Activated B cell treated with CpG ODN at 0.5 μM for 24 hours (primary cell): ENCODE measurements at regions not wholly inside any gene's neighbourhood (a gene's known extent, or its start where the extent isn't known, plus 50 kb on each side); places are given as distances from the start of the nearest gene placed in this dataset.

Experiments
- ATAC-seq: fragments of 200-7000 bp; cut with Tn5 transposase; one replicate; pipeline ENCODE4 v1.10.0; 2021; ENCODE audit warnings: low read depth, mild to moderate bottlenecking, moderate library complexity
- CTCF ChIA-PET: fragments of 350-600 bp; sonication (Branson Sonifier 250); formaldehyde crosslinking; loops from one replicate; lab custom pipeline; 2021; ENCODE audit warnings: antibody characterized with exemption; lab: Charles Lee
- POLR2A ChIA-PET: fragments of 350-600 bp; sonication (Branson Sonifier 250); formaldehyde crosslinking; loops from one replicate; lab custom pipeline; 2021; ENCODE audit warnings: antibody characterized with exemption; lab: Charles Lee
- DNase-seq: peaks from one replicate; pipeline ENCODE4 v3.0.0; 2022
- H3K27ac Mint-ChIP-seq: one replicate; pipeline ENCODE4 v1.8.0; 2020; ENCODE audit warnings: mixed read lengths
- H3K27me3 Mint-ChIP-seq: one replicate; pipeline ENCODE4 v1.8.0; 2021; ENCODE audit warnings: mixed read lengths
- H3K36me3 Mint-ChIP-seq: one replicate; pipeline ENCODE4 v1.8.0; 2021; ENCODE audit warnings: low read depth, mixed read lengths
- H3K4me1 Mint-ChIP-seq: one replicate; pipeline ENCODE4 v1.8.0; 2021; ENCODE audit warnings: mixed read lengths
- H3K4me3 Mint-ChIP-seq: one replicate; pipeline ENCODE4 v1.8.0; 2020; ENCODE audit warnings: mild to moderate bottlenecking, mixed read lengths
- H3K9me3 Mint-ChIP-seq: one replicate; pipeline ENCODE4 v1.8.0; 2020; ENCODE audit warnings: mixed read lengths
- intact Hi-C: fragments of 100-400 bp; cut with micrococcal nuclease; formaldehyde crosslinking; loops from one replicate; pipeline ENCODE4 v1.15.1; 2024
- TF ChIP-seq, protein P1 (sequence below): fragments of 200-600 bp; IDR thresholded peaks from one replicate; pipeline ENCODE4 v1.8.0; 2022; ENCODE audit warnings: antibody characterized with exemption, mild to moderate bottlenecking

DNA sequence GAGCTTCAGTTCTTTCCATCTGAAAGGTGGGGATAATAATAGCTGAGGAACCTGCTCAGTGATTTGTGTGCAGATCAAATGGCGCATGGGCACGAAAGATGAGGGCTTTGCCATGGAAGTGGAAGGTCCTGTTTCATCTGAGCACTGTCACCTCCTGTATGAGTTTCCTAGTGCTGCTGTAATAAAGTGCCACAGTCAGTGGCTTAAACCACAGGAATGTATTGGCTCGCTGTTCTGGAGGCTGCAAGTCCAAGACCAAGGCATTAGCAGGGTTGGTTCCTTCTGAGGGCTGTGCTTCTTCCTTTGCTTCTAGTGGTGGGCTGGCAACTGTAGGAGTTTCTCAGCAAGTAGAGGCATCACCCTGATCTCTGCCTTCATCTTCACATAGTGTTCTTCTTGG is 51.1 kb upstream of the RBM15 start:
- TF ChIP-seq, protein P1, sequence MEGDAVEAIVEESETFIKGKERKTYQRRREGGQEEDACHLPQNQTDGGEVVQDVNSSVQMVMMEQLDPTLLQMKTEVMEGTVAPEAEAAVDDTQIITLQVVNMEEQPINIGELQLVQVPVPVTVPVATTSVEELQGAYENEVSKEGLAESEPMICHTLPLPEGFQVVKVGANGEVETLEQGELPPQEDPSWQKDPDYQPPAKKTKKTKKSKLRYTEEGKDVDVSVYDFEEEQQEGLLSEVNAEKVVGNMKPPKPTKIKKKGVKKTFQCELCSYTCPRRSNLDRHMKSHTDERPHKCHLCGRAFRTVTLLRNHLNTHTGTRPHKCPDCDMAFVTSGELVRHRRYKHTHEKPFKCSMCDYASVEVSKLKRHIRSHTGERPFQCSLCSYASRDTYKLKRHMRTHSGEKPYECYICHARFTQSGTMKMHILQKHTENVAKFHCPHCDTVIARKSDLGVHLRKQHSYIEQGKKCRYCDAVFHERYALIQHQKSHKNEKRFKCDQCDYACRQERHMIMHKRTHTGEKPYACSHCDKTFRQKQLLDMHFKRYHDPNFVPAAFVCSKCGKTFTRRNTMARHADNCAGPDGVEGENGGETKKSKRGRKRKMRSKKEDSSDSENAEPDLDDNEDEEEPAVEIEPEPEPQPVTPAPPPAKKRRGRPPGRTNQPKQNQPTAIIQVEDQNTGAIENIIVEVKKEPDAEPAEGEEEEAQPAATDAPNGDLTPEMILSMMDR, result no peak
- no peak for DNase-seq
- H3K9me3 Mint-ChIP-seq, result no peaks in the 10 kb centered on the region
- intact Hi-C loops, result loop anchor here (5.0 kb wide), 1 partner anchor 46 kb away; no protein-coding TSS in a partner anchor
- H3K27me3 Mint-ChIP-seq, result no peaks in the 10 kb centered on the region
- CTCF ChIA-PET, result no interaction called here
- ATAC-seq, result no peak
- H3K4me3 Mint-ChIP-seq, result no peak overlapping the region
- POLR2A ChIA-PET, result no interaction called here
- no peaks in the 10 kb centered on the region for H3K36me3 Mint-ChIP-seq
- no peak overlapping the region for H3K27ac Mint-ChIP-seq
- no peaks in the 10 kb centered on the region for H3K4me1 Mint-ChIP-seq
